IMR-90 (cell line): ENCODE measurements at regions not wholly inside any gene's neighbourhood (a gene's known extent, or its start where the extent isn't known, plus 50 kb on each side); places are given as distances from the start of the nearest gene placed in this dataset.

Source experiments
- ATAC-seq: fragments of 200-7000 bp; cut with Tn5 transposase; 2 replicates; pipeline ENCODE4 v1.9.1; 2020; ENCODE audit warnings: low read depth, mild to moderate bottlenecking, moderate library complexity
- BruUV-seq: library from RNA; stranded (reverse); fragments of 400-500 nt; replicated peaks from 2 replicates; lab custom pipeline; 2021; lab: Mats Ljungman, UMichigan
- CTCF ChIA-PET: fragments of 300-600 bp; formaldehyde crosslinking; extraction: SDS; loops from one replicate; lab custom pipeline; 2021; ENCODE audit warnings: antibody characterized with exemption; lab: Yijun Ruan, JAX
- POLR2A ChIA-PET: fragments of 300-600 bp; sonication (Branson Sonifier 250); formaldehyde crosslinking; loops from one replicate; lab custom pipeline; 2022; ENCODE audit warnings: antibody characterized with exemption; ENCODE audit not compliant: unreplicated experiment; lab: Charles Lee
- DNase-seq: peaks from one replicate; pipeline ENCODE4 v3.0.0; 2013
- H2AFZ ChIP-seq: replicated peaks from 2 replicates; pipeline ENCODE3; 2013; ENCODE audit warnings: low read length, mild to moderate bottlenecking; ENCODE audit not compliant: poor library complexity
- H2AK5ac ChIP-seq: 2 replicates; pipeline ENCODE4 v1.6.1; 2013; ENCODE audit warnings: low read depth, low read length, inconsistent platforms
- H2AK9ac ChIP-seq: replicated peaks from 2 replicates; pipeline ENCODE3; 2013; ENCODE audit warnings: mild to moderate bottlenecking, low read depth, low read length, moderate library complexity; ENCODE audit not compliant: poor library complexity
- H2BK120ac ChIP-seq: 2 replicates; pipeline ENCODE4 v1.6.1; 2013; ENCODE audit warnings: low read depth, low read length, inconsistent platforms
- H2BK15ac ChIP-seq: 3 replicates; pipeline ENCODE4 v1.6.1; 2013; ENCODE audit warnings: low read depth, low read length, inconsistent platforms
- H2BK20ac ChIP-seq: 2 replicates; pipeline ENCODE4 v1.6.1; 2013; ENCODE audit warnings: low read depth, mild to moderate bottlenecking, inconsistent platforms, low read length, moderate library complexity
- H2BK5ac ChIP-seq: 2 replicates; pipeline ENCODE4 v1.6.1; 2013; ENCODE audit warnings: mild to moderate bottlenecking, low read depth, low read length, inconsistent platforms; ENCODE audit not compliant: poor library complexity, severe bottlenecking
- H3K14ac ChIP-seq: replicated peaks from 2 replicates; pipeline ENCODE4 v1.6.1; 2013; ENCODE audit warnings: low read depth, low read length, inconsistent platforms
- H3K18ac ChIP-seq: 2 replicates; pipeline ENCODE4 v1.6.1; 2013; ENCODE audit warnings: low read depth, low read length, control low read depth
- H3K23ac ChIP-seq: 2 replicates; pipeline ENCODE4 v1.6.1; 2013; ENCODE audit warnings: low read depth, low read length, inconsistent platforms
- H3K27ac ChIP-seq: 2 replicates; pipeline ENCODE4 v1.5.1; 2013; ENCODE audit warnings: mild to moderate bottlenecking, control low read depth, low read length; ENCODE audit not compliant: insufficient read depth
- H3K27me3 ChIP-seq: 2 replicates; pipeline ENCODE4 v1.6.1; 2013; ENCODE audit warnings: low read length; ENCODE audit not compliant: control insufficient read depth, insufficient read depth
- H3K36me3 ChIP-seq: 2 replicates; pipeline ENCODE4 v1.6.1; 2013; ENCODE audit warnings: low read length, mixed read lengths; ENCODE audit not compliant: control insufficient read depth, insufficient read depth
- H3K4ac ChIP-seq: 2 replicates; pipeline ENCODE4 v1.6.1; 2013; ENCODE audit warnings: low read depth, low read length, inconsistent platforms
- H3K4me1 ChIP-seq: 2 replicates; pipeline ENCODE4 v1.6.1; 2013; ENCODE audit warnings: low read length, mixed read lengths; ENCODE audit not compliant: control insufficient read depth, insufficient read depth
- H3K4me2 ChIP-seq: 2 replicates; pipeline ENCODE4 v1.6.1; 2013; ENCODE audit warnings: low read depth, mild to moderate bottlenecking, control low read depth, low read length, moderate library complexity
- H3K4me3 ChIP-seq: 2 replicates; pipeline ENCODE4 v1.5.1; 2013; ENCODE audit warnings: low read depth, mild to moderate bottlenecking, control low read depth, low read length, moderate library complexity; ENCODE audit not compliant: insufficient read depth
- H3K56ac ChIP-seq: 2 replicates; pipeline ENCODE4 v1.6.1; 2013; ENCODE audit warnings: low read length, inconsistent platforms; ENCODE audit not compliant: insufficient read depth; ENCODE audit errors: extremely low read depth
- H3K79me1 ChIP-seq, 2 experiments: 2 replicates each; pipeline ENCODE4 v1.6.1; 2013; ENCODE audit warnings: low read length in 2 of 2, inconsistent platforms in 1 of 2, low read depth in 1 of 2
- H3K9ac ChIP-seq: 2 replicates; pipeline ENCODE4 v1.6.1; 2013; ENCODE audit warnings: low read depth, low read length, control low read depth
- H3K9me1 ChIP-seq: 2 replicates; pipeline ENCODE4 v1.6.1; 2013; ENCODE audit warnings: low read length, inconsistent platforms; ENCODE audit not compliant: insufficient read depth
- H3K9me3 ChIP-seq: 2 replicates; pipeline ENCODE4 v1.6.1; 2013; ENCODE audit warnings: low read length; ENCODE audit not compliant: control insufficient read depth, insufficient read depth
- H4K20me1 ChIP-seq: 2 replicates; pipeline ENCODE4 v1.6.1; 2013; ENCODE audit warnings: low read length, inconsistent platforms; ENCODE audit not compliant: insufficient read depth
- H4K5ac ChIP-seq: 2 replicates; pipeline ENCODE4 v1.6.1; 2013; ENCODE audit warnings: mild to moderate bottlenecking, low read depth, low read length, control low read depth
- H4K8ac ChIP-seq, 2 experiments: 2 replicates each; pipeline ENCODE4 v1.6.1; 2013; ENCODE audit warnings: low read depth in 2 of 2, low read length in 2 of 2, control low read depth in 1 of 2, inconsistent platforms in 1 of 2
- H4K91ac ChIP-seq: 2 replicates; pipeline ENCODE4 v1.6.1; 2013; ENCODE audit warnings: low read depth, low read length, inconsistent platforms; ENCODE audit not compliant: insufficient read depth
- CEBPB ChIP-seq: IDR thresholded peaks from 2 replicates; pipeline ENCODE4 v1.6.1; 2012; ENCODE audit warnings: low read depth, low read length, improper control_type of control experiment
- MAFK ChIP-seq: IDR thresholded peaks from 2 replicates; pipeline ENCODE4 v1.6.1; 2012; ENCODE audit warnings: low read depth, low read length, improper control_type of control experiment
- NFE2L2 ChIP-seq: fragments of 150-350 bp; IDR thresholded peaks from 2 replicates; pipeline ENCODE4 v1.6.1; 2016; ENCODE audit warnings: low read depth, mild to moderate bottlenecking, low read length
- RFX5 ChIP-seq: IDR thresholded peaks from 2 replicates; pipeline ENCODE4 v1.8.0; 2012; ENCODE audit warnings: low read depth, mild to moderate bottlenecking, low read length, moderate library complexity
- USF2 ChIP-seq: fragments of 150-350 bp; IDR thresholded peaks from 2 replicates; pipeline ENCODE4 v1.6.1; 2017; ENCODE audit warnings: mild to moderate bottlenecking, antibody characterized with exemption, low read length, low read depth
- WGBS, 2 experiments: methylation state at CpG; one replicate each; pipeline versions ENCODE4 v1.1.5 to v1.1.7; 2013; ENCODE audit warnings: missing lambda C conversion rate in 2 of 2; ENCODE audit not compliant: insufficient read length in 1 of 2; ENCODE audit errors: extremely low coverage in 2 of 2; 5-methylcytosine and 5-hydroxymethylcytosine counted together
- dilution Hi-C: fragments of 300-500 bp; cut with HindIII; formaldehyde crosslinking; loops from one replicate; pipeline ENCODE4 v1.14.3; 2018; ENCODE audit warnings: low sequenced_read_pairs; ENCODE audit not compliant: unreplicated experiment
- in situ Hi-C: fragments of 300-500 bp; cut with MboI; formaldehyde crosslinking; loops from 3 replicates; pipeline ENCODE4 v1.14.3; 2019; ENCODE audit warnings: low sequenced_read_pairs, inconsistent platforms, mixed read lengths
- intact Hi-C: fragments of 100-400 bp; cut with micrococcal nuclease; formaldehyde crosslinking; loops from 2 replicates; pipeline ENCODE4 v1.10.0; 2022
- TF ChIP-seq, protein P1 (sequence below): fragments of 150-350 bp; IDR thresholded peaks from 2 replicates; pipeline ENCODE4 v1.6.1; 2016; ENCODE audit warnings: low read depth, mild to moderate bottlenecking, low read length, moderate library complexity, borderline replicate concordance

GRCh38 chr18:13993730-13994129 lies 78.4 kb upstream of the MC2R start:
- H3K27me3 ChIP-seq, result no peaks in the 10 kb centered on the region
- no TSS peak for BruUV-seq
- no peak overlapping the region for H3K4me2 ChIP-seq
- no peak overlapping the region for H2BK15ac ChIP-seq
- ChIA-PET POLR2A (no interaction called here), CTCF (no interaction called here)
- in situ Hi-C loops (loop anchor here (10.0 kb wide), 1 partner anchor 49 kb away; no protein-coding TSS in a partner anchor), intact Hi-C loops (no loop called here), dilution Hi-C loops (no loop called here)
- no peak overlapping the region for H2BK120ac ChIP-seq
- no peak overlapping the region for H2AFZ ChIP-seq
- H3K14ac ChIP-seq, result no peak overlapping the region
- H3K9me1 ChIP-seq, result no peaks in the 10 kb centered on the region
- ATAC-seq, result no peak
- H3K23ac ChIP-seq, result no peak overlapping the region
- H2BK20ac ChIP-seq, result no peak overlapping the region
- H2BK5ac ChIP-seq, result no peak overlapping the region
- no peaks in the 10 kb centered on the region for H4K20me1 ChIP-seq
- no peak overlapping the region for H3K9ac ChIP-seq
- DNase-seq, result no peak
- no peak overlapping the region for H2AK9ac ChIP-seq
- H3K56ac ChIP-seq, result no peak overlapping the region
- H3K27ac ChIP-seq, result no peak overlapping the region
- H3K36me3 ChIP-seq, result no peaks in the 10 kb centered on the region
- H3K4me1 ChIP-seq, result no peaks in the 10 kb centered on the region
- no peak overlapping the region for H4K91ac ChIP-seq
- TF ChIP-seq RFX5 (no peak), CEBPB (no peak), NFE2L2 (no peak), USF2 (no peak), MAFK (no peak)
- TF ChIP-seq, protein P1, sequence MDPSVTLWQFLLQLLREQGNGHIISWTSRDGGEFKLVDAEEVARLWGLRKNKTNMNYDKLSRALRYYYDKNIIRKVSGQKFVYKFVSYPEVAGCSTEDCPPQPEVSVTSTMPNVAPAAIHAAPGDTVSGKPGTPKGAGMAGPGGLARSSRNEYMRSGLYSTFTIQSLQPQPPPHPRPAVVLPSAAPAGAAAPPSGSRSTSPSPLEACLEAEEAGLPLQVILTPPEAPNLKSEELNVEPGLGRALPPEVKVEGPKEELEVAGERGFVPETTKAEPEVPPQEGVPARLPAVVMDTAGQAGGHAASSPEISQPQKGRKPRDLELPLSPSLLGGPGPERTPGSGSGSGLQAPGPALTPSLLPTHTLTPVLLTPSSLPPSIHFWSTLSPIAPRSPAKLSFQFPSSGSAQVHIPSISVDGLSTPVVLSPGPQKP, result no peak
- 10% methylated on average over 2 of the region's 5 CpGs; no CpG with 5 or more reads in 1 of the 2 experiments for WGBS, 2 experiments
- no peak overlapping the region for H3K18ac ChIP-seq
- H3K9me3 ChIP-seq, result peaks cover 20% of the 10 kb centered on the region
- no peak overlapping the region for H3K4ac ChIP-seq
- H3K4me3 ChIP-seq, result no peak overlapping the region
- no peaks in the 10 kb centered on the region for H3K79me1 ChIP-seq
- H2AK5ac ChIP-seq, result no peak overlapping the region
- no peak overlapping the region for H4K5ac ChIP-seq
- no peak overlapping the region for H4K8ac ChIP-seq
